GM13976 (cell line): ENCODE measurements at regions not wholly inside any gene's neighbourhood (a gene's known extent, or its start where the extent isn't known, plus 50 kb on each side); places are given as distances from the start of the nearest gene placed in this dataset.

ENCODE experiments used
- DNase-seq: peaks from one replicate; pipeline ENCODE4 v3.0.0; 2012; ENCODE audit warnings: low spot score
- in situ Hi-C: fragments of 300-500 bp; cut with MboI; formaldehyde crosslinking; loops from one replicate; pipeline ENCODE4 v1.12.0; 2022; ENCODE audit warnings: low sequenced_read_pairs, mixed read lengths, inconsistent platforms; ENCODE audit not compliant: unreplicated experiment
- TF ChIP-seq, protein P1 (sequence below): IDR thresholded peaks from 2 replicates; pipeline ENCODE4 v1.5.1; 2012; ENCODE audit warnings: borderline replicate concordance, mild to moderate bottlenecking; ENCODE audit not compliant: insufficient read depth; ENCODE audit errors: extremely low read depth, missing control alignments, control extremely low read depth

- in situ Hi-C loops, result no loop called here
- no peak for DNase-seq
- TF ChIP-seq, protein P1, sequence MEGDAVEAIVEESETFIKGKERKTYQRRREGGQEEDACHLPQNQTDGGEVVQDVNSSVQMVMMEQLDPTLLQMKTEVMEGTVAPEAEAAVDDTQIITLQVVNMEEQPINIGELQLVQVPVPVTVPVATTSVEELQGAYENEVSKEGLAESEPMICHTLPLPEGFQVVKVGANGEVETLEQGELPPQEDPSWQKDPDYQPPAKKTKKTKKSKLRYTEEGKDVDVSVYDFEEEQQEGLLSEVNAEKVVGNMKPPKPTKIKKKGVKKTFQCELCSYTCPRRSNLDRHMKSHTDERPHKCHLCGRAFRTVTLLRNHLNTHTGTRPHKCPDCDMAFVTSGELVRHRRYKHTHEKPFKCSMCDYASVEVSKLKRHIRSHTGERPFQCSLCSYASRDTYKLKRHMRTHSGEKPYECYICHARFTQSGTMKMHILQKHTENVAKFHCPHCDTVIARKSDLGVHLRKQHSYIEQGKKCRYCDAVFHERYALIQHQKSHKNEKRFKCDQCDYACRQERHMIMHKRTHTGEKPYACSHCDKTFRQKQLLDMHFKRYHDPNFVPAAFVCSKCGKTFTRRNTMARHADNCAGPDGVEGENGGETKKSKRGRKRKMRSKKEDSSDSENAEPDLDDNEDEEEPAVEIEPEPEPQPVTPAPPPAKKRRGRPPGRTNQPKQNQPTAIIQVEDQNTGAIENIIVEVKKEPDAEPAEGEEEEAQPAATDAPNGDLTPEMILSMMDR, result no peak
These were observed 394.2 kb downstream of the MLLT3 start for GRCh38 chr9:20228096-20228495.

- in situ Hi-C loops, result no loop called here
- TF ChIP-seq, protein P1, result no peak
- DNase-seq, result no peak
These were observed 395.0 kb downstream of the MLLT3 start for GRCh38 chr9:20227166-20227874.

DNA sequence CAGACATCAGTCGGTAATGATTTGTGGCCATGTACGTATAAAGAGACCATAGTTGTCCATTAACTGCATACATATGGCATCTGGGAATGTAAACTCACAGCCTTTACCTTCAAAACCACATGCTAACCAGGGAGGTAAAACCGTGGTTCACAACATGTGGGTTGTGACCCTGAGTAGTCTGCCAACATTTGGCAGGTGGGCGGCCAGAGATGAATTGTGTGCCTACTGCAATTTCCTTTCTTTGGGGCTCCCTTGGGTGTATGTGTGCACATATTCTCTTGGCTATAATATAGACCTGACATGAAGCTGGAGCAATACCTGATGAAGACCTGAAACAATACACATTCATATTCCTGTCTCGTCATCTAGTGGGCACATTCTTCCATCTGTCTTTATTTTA is 396.0 kb downstream of the MLLT3 start:
- DNase-seq, result no peak
- TF ChIP-seq, protein P1, result no peak
- in situ Hi-C loops, result no loop called here

GRCh38 chr9:20225826-20226225 is 396.5 kb downstream of the MLLT3 start:
- in situ Hi-C loops, result no loop called here
- DNase-seq, result no peak
- TF ChIP-seq, protein P1, result no peak

GRCh38 chr9:20224756-20225155 is 397.5 kb downstream of the MLLT3 start:
- in situ Hi-C loops, result no loop called here
- TF ChIP-seq, protein P1, result no peak
- DNase-seq, result no peak

DNA sequence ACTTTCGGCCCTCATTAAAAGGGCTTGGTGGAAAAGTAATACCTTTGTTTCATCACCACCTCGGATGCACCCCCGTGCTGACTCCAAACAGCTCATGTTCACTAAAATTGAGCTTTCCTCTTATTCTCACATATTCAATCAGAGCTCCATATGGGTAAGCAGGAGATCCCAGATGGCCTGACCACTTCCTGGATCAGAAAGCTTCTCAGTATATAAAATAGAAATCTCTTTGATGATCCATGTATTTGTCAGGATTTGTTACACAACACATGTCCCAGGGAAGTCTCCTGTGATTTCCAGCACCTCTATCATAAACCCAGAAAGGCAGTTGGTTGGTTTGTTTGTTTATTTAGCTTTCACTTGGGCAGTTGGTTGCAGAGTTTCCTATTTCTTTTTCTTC is 402.0 kb downstream of the MLLT3 start:
- in situ Hi-C loops, result no loop called here

More for the DNA sequence above, 402.0 kb downstream of the MLLT3 start:
- TF ChIP-seq, protein P1, result no peak
- DNase-seq, result no peak
